ENCODE measurements at regions not wholly inside any gene's neighbourhood (a gene's known extent, or its start where the extent isn't known, plus 50 kb on each side); places are given as distances from the start of the nearest gene placed in this dataset.

GRCh38 chr1:29451368-29451892 lies 215.1 kb downstream of the PTPRU start:
- H3K9me3 ChIP-seq (ENCODE audit: control insufficient read depth in 2 of 2, insufficient read depth in 1 of 2, low read depth in 1 of 2, low read length in 1 of 2), result no peaks in the 10 kb centered on the region
- H3K36me3 ChIP-seq (ENCODE audit: control insufficient read depth in 2 of 2, insufficient read depth in 2 of 2, low read length in 1 of 2), result no peaks in the 10 kb centered on the region
- no peak overlapping the region for H3K4me3 ChIP-seq (ENCODE audit: low read depth in 1 of 2, low read length in 2 of 2)
- H3K27me3 ChIP-seq (ENCODE audit: control insufficient read depth in 1 of 2, insufficient read depth in 2 of 2, low read length in 2 of 2), result no peaks in the 10 kb centered on the region
- no peaks in the 10 kb centered on the region for H3K4me1 ChIP-seq (ENCODE audit: control insufficient read depth in 2 of 2, insufficient read depth in 2 of 2, low read length in 1 of 2)
- WGBS, 2 donors, result 62 to 64% methylated on average over 16 of the region's 16 CpGs
- no peak overlapping the region for H3K27ac ChIP-seq (ENCODE audit: low read depth in 2 of 2, low read length in 1 of 2)

- Histone ChIP-seq H3K36me3 (ENCODE audit: control insufficient read depth in 2 of 2, insufficient read depth in 2 of 2, low read length in 1 of 2) (no peaks in the 10 kb centered on the region), H3K9me3 (ENCODE audit: control insufficient read depth in 2 of 2, insufficient read depth in 1 of 2, low read depth in 1 of 2, low read length in 1 of 2) (no peaks in the 10 kb centered on the region), H3K4me3 (ENCODE audit: low read depth in 1 of 2, low read length in 2 of 2) (no peak overlapping the region), H3K4me1 (ENCODE audit: control insufficient read depth in 2 of 2, insufficient read depth in 2 of 2, low read length in 1 of 2) (no peaks in the 10 kb centered on the region), H3K27me3 (ENCODE audit: control insufficient read depth in 1 of 2, insufficient read depth in 2 of 2, low read length in 2 of 2) (no peaks in the 10 kb centered on the region), H3K27ac (ENCODE audit: low read depth in 2 of 2, low read length in 1 of 2) (no peak overlapping the region)
- WGBS, 2 donors, result 79 to 84% methylated on average over 10 of the region's 10 CpGs
Observed at GRCh38 chr1:29450591-29450990, 214.3 kb downstream of the PTPRU start.

GRCh38 chr1:29448456-29449235 lies 212.3 kb downstream of the PTPRU start:
- Histone ChIP-seq H3K4me3 (ENCODE audit: low read depth in 1 of 2, low read length in 2 of 2) (no peak overlapping the region), H3K9me3 (ENCODE audit: control insufficient read depth in 2 of 2, insufficient read depth in 1 of 2, low read depth in 1 of 2, low read length in 1 of 2) (no peaks in the 10 kb centered on the region), H3K27ac (ENCODE audit: low read depth in 2 of 2, low read length in 1 of 2) (no peak overlapping the region), H3K36me3 (ENCODE audit: control insufficient read depth in 2 of 2, insufficient read depth in 2 of 2, low read length in 1 of 2) (no peaks in the 10 kb centered on the region), H3K4me1 (ENCODE audit: control insufficient read depth in 2 of 2, insufficient read depth in 2 of 2, low read length in 1 of 2) (no peaks in the 10 kb centered on the region), H3K27me3 (ENCODE audit: control insufficient read depth in 1 of 2, insufficient read depth in 2 of 2, low read length in 2 of 2) (no peaks in the 10 kb centered on the region)
- WGBS, 2 donors, result 67 to 74% methylated on average over 16 of the region's 16 CpGs

GRCh38 chr1:29447368-29447767 lies 211.0 kb downstream of the PTPRU start:
- Histone ChIP-seq H3K4me3 (ENCODE audit: low read depth in 1 of 2, low read length in 2 of 2) (no peak overlapping the region), H3K27me3 (ENCODE audit: control insufficient read depth in 1 of 2, insufficient read depth in 2 of 2, low read length in 2 of 2) (no peaks in the 10 kb centered on the region), H3K36me3 (ENCODE audit: control insufficient read depth in 2 of 2, insufficient read depth in 2 of 2, low read length in 1 of 2) (no peaks in the 10 kb centered on the region), H3K4me1 (ENCODE audit: control insufficient read depth in 2 of 2, insufficient read depth in 2 of 2, low read length in 1 of 2) (no peaks in the 10 kb centered on the region), H3K27ac (ENCODE audit: low read depth in 2 of 2, low read length in 1 of 2) (no peak overlapping the region), H3K9me3 (ENCODE audit: control insufficient read depth in 2 of 2, insufficient read depth in 1 of 2, low read depth in 1 of 2, low read length in 1 of 2) (no peaks in the 10 kb centered on the region)
- 86 to 87% methylated on average over 3 of the region's 3 CpGs for WGBS, 2 donors

GRCh38 chr1:29444782-29445729 lies 208.7 kb downstream of the PTPRU start:
- 61 to 62% methylated on average over 13 of the region's 13 CpGs for WGBS, 2 donors
- H3K27me3 ChIP-seq (ENCODE audit: control insufficient read depth in 1 of 2, insufficient read depth in 2 of 2, low read length in 2 of 2), result no peaks in the 10 kb centered on the region
- no peaks in the 10 kb centered on the region for H3K36me3 ChIP-seq (ENCODE audit: control insufficient read depth in 2 of 2, insufficient read depth in 2 of 2, low read length in 1 of 2)
- no peak overlapping the region for H3K4me3 ChIP-seq (ENCODE audit: low read depth in 1 of 2, low read length in 2 of 2)
- H3K4me1 ChIP-seq (ENCODE audit: control insufficient read depth in 2 of 2, insufficient read depth in 2 of 2, low read length in 1 of 2), result no peaks in the 10 kb centered on the region
- H3K27ac ChIP-seq (ENCODE audit: low read depth in 2 of 2, low read length in 1 of 2), result no peak overlapping the region
- no peaks in the 10 kb centered on the region for H3K9me3 ChIP-seq (ENCODE audit: control insufficient read depth in 2 of 2, insufficient read depth in 1 of 2, low read depth in 1 of 2, low read length in 1 of 2)

GRCh38 chr1:29444081-29444715 lies 207.9 kb downstream of the PTPRU start:
- Histone ChIP-seq H3K27me3 (ENCODE audit: control insufficient read depth in 1 of 2, insufficient read depth in 2 of 2, low read length in 2 of 2) (no peaks in the 10 kb centered on the region), H3K9me3 (ENCODE audit: control insufficient read depth in 2 of 2, insufficient read depth in 1 of 2, low read depth in 1 of 2, low read length in 1 of 2) (no peaks in the 10 kb centered on the region), H3K4me1 (ENCODE audit: control insufficient read depth in 2 of 2, insufficient read depth in 2 of 2, low read length in 1 of 2) (no peaks in the 10 kb centered on the region), H3K27ac (ENCODE audit: low read depth in 2 of 2, low read length in 1 of 2) (no peak overlapping the region), H3K36me3 (ENCODE audit: control insufficient read depth in 2 of 2, insufficient read depth in 2 of 2, low read length in 1 of 2) (no peaks in the 10 kb centered on the region), H3K4me3 (ENCODE audit: low read depth in 1 of 2, low read length in 2 of 2) (no peak overlapping the region)
- 67 to 72% methylated on average over 8 of the region's 8 CpGs for WGBS, 2 donors

GRCh38 chr1:29441916-29442668 lies 205.8 kb downstream of the PTPRU start:
- Histone ChIP-seq H3K4me3 (ENCODE audit: low read depth in 1 of 2, low read length in 2 of 2) (no peak overlapping the region), H3K27ac (ENCODE audit: low read depth in 2 of 2, low read length in 1 of 2) (no peak overlapping the region), H3K27me3 (ENCODE audit: control insufficient read depth in 1 of 2, insufficient read depth in 2 of 2, low read length in 2 of 2) (no peaks in the 10 kb centered on the region), H3K9me3 (ENCODE audit: control insufficient read depth in 2 of 2, insufficient read depth in 1 of 2, low read depth in 1 of 2, low read length in 1 of 2) (no peaks in the 10 kb centered on the region), H3K4me1 (ENCODE audit: control insufficient read depth in 2 of 2, insufficient read depth in 2 of 2, low read length in 1 of 2) (no peaks in the 10 kb centered on the region), H3K36me3 (ENCODE audit: control insufficient read depth in 2 of 2, insufficient read depth in 2 of 2, low read length in 1 of 2) (no peaks in the 10 kb centered on the region)
- 66 to 71% methylated on average over 10 of the region's 10 CpGs for WGBS, 2 donors

GRCh38 chr1:29439615-29440014 lies 203.3 kb downstream of the PTPRU start:
- WGBS, 2 donors, result 51 to 60% methylated on average over 7 of the region's 7 CpGs
- H3K36me3 ChIP-seq (ENCODE audit: control insufficient read depth in 2 of 2, insufficient read depth in 2 of 2, low read length in 1 of 2), result no peaks in the 10 kb centered on the region
- H3K27me3 ChIP-seq (ENCODE audit: control insufficient read depth in 1 of 2, insufficient read depth in 2 of 2, low read length in 2 of 2), result no peaks in the 10 kb centered on the region

GRCh38 chr1:29438991-29439390 lies 202.7 kb downstream of the PTPRU start:
- 83 to 87% methylated on average over 10 of the region's 10 CpGs for WGBS, 2 donors
- Histone ChIP-seq H3K9me3 (ENCODE audit: control insufficient read depth in 2 of 2, insufficient read depth in 1 of 2, low read depth in 1 of 2, low read length in 1 of 2) (no peaks in the 10 kb centered on the region), H3K27ac (ENCODE audit: low read depth in 2 of 2, low read length in 1 of 2) (no peak overlapping the region), H3K4me3 (ENCODE audit: low read depth in 1 of 2, low read length in 2 of 2) (no peak overlapping the region), H3K4me1 (ENCODE audit: control insufficient read depth in 2 of 2, insufficient read depth in 2 of 2, low read length in 1 of 2) (no peaks in the 10 kb centered on the region), H3K36me3 (ENCODE audit: control insufficient read depth in 2 of 2, insufficient read depth in 2 of 2, low read length in 1 of 2) (no peaks in the 10 kb centered on the region), H3K27me3 (ENCODE audit: control insufficient read depth in 1 of 2, insufficient read depth in 2 of 2, low read length in 2 of 2) (no peaks in the 10 kb centered on the region)

More at GRCh38 chr1:29439615-29440014, 203.3 kb downstream of the PTPRU start:
- no peaks in the 10 kb centered on the region for H3K4me1 ChIP-seq (ENCODE audit: control insufficient read depth in 2 of 2, insufficient read depth in 2 of 2, low read length in 1 of 2)
- no peak overlapping the region for H3K4me3 ChIP-seq (ENCODE audit: low read depth in 1 of 2, low read length in 2 of 2)
- no peak overlapping the region for H3K27ac ChIP-seq (ENCODE audit: low read depth in 2 of 2, low read length in 1 of 2)
- H3K9me3 ChIP-seq (ENCODE audit: control insufficient read depth in 2 of 2, insufficient read depth in 1 of 2, low read depth in 1 of 2, low read length in 1 of 2), result no peaks in the 10 kb centered on the region

Data from esophagus (tissue), 2 donors.